ENCODE measurements at regions not wholly inside any gene's neighbourhood (a gene's known extent, or its start where the extent isn't known, plus 50 kb on each side); places are given as distances from the start of the nearest gene placed in this dataset.

GRCh38 chr18:10210057-10210633, 244.3 kb upstream of the APCDD1 start:
- H3K27ac ChIP-seq, result no peak overlapping the region
- TF ChIP-seq, protein P1, sequence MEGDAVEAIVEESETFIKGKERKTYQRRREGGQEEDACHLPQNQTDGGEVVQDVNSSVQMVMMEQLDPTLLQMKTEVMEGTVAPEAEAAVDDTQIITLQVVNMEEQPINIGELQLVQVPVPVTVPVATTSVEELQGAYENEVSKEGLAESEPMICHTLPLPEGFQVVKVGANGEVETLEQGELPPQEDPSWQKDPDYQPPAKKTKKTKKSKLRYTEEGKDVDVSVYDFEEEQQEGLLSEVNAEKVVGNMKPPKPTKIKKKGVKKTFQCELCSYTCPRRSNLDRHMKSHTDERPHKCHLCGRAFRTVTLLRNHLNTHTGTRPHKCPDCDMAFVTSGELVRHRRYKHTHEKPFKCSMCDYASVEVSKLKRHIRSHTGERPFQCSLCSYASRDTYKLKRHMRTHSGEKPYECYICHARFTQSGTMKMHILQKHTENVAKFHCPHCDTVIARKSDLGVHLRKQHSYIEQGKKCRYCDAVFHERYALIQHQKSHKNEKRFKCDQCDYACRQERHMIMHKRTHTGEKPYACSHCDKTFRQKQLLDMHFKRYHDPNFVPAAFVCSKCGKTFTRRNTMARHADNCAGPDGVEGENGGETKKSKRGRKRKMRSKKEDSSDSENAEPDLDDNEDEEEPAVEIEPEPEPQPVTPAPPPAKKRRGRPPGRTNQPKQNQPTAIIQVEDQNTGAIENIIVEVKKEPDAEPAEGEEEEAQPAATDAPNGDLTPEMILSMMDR (conservative IDR thresholded peaks at IDR 0.05), result no peak
- no peak for TF ChIP-seq ZFX (IDR thresholded peaks at IDR 0.05)

DNA sequence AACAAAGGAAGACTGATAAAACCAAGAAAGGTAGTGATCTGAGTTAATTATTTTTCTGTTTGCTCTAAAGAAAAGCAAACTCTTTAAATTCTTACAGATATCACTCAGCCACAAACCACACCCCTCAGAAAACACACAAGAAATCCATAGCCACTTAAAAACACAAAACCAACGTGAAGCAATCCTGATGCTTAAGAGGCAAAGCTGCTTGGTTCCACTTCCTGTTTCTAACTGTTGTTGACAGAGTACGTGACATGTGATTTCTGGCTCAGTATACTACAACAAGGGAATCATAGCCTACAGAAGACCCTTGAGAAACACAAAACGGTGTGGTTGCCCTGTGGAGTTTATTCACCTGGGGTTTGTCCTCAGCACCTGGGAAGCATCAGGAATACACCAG, 240.9 kb upstream of the APCDD1 start:
- H3K27ac ChIP-seq, result no peak overlapping the region
- TF ChIP-seq ZFX (IDR thresholded peaks at IDR 0.05), result no peak
- TF ChIP-seq, protein P1 (conservative IDR thresholded peaks at IDR 0.05), result no peak

DNA sequence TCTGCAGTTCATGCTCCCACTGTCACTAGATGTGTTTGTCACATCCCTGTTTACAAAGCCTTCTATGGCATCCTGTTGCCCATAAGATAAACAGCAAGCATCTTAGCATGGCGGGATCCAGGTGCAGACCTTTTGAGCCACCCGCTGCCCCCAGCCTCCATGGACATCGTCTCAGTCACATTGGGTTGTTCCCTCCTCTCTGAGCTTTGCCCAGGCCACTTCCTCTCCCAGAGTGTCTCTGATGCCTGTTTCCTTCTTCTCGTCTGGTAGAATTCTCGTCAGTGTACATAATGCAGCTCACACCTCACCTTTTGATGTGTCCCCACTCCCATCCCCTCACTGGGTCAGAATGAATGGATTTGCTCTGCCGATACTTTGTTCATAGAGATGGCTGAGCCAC, 239.0 kb upstream of the APCDD1 start:
- TF ChIP-seq, protein P1 (conservative IDR thresholded peaks at IDR 0.05), result no peak
- no peak for TF ChIP-seq ZFX (IDR thresholded peaks at IDR 0.05)
- H3K27ac ChIP-seq, result no peak overlapping the region

- H3K27ac ChIP-seq, result no peak overlapping the region
- TF ChIP-seq ZFX (IDR thresholded peaks at IDR 0.05), result no peak
- TF ChIP-seq, protein P1 (conservative IDR thresholded peaks at IDR 0.05), result no peak
Measured at GRCh38 chr18:10216791-10217190, 237.6 kb upstream of the APCDD1 start.

- H3K27ac ChIP-seq, result no peak overlapping the region
- TF ChIP-seq, protein P1 (conservative IDR thresholded peaks at IDR 0.05), result no peak
- TF ChIP-seq ZFX (IDR thresholded peaks at IDR 0.05), result no peak
Measured at GRCh38 chr18:10217211-10217610, 237.2 kb upstream of the APCDD1 start.

- H3K27ac ChIP-seq, result no peak overlapping the region
- no peak for TF ChIP-seq ZFX (IDR thresholded peaks at IDR 0.05)
- TF ChIP-seq, protein P1 (conservative IDR thresholded peaks at IDR 0.05), result no peak
Measured at GRCh38 chr18:10225300-10225699, 229.1 kb upstream of the APCDD1 start.

DNA sequence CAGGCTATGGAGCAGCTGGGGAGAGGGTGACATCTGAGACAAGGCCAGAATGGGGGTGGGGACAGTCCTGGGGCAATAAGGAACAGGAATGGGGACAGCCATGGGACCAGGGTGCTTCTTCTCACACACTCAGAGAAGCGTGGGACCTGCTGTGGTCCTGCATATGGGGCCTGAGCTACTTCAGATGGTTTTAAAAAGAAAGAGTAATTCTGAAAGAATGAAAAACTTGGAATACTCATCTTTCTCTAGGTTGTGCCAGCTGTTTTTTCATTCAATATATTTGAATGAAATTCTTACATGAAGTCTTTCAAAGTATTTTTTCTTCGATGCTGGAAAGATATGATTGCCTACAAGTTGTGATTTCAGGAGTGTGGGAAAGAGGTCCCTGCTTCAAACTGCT, 227.5 kb upstream of the APCDD1 start:
- H3K27ac ChIP-seq, result no peak overlapping the region
- no peak for TF ChIP-seq ZFX (IDR thresholded peaks at IDR 0.05)
- TF ChIP-seq, protein P1 (conservative IDR thresholded peaks at IDR 0.05), result no peak
